H9 (cell line): ENCODE measurements at regions not wholly inside any gene's neighbourhood (a gene's known extent, or its start where the extent isn't known, plus 50 kb on each side); places are given as distances from the start of the nearest gene placed in this dataset.

ENCODE experiments used
- DNase-seq: peaks from one replicate; pipeline ENCODE4 v3.0.0-alpha.2; 2017
- H2AFZ ChIP-seq: one replicate; pipeline ENCODE4 v1.6.1; 2013; ENCODE audit warnings: mild to moderate bottlenecking, low read length, control low read depth, moderate library complexity
- H2AK5ac ChIP-seq: 2 replicates; pipeline ENCODE4 v1.6.1; 2013; ENCODE audit warnings: low read length, control low read depth, mixed read lengths; ENCODE audit not compliant: insufficient read length
- H2BK120ac ChIP-seq: one replicate; pipeline ENCODE4 v1.6.1; 2013; ENCODE audit warnings: low read depth, mild to moderate bottlenecking, low read length, control low read depth, inconsistent platforms; ENCODE audit not compliant: poor library complexity, severe bottlenecking
- H2BK12ac ChIP-seq: 2 replicates; pipeline ENCODE4 v1.6.1; 2013; ENCODE audit warnings: low read length, control low read depth, mixed read lengths, low read depth; ENCODE audit not compliant: insufficient read length
- H2BK15ac ChIP-seq: 2 replicates; pipeline ENCODE4 v1.6.1; 2013; ENCODE audit warnings: low read depth, low read length, control low read depth
- H2BK20ac ChIP-seq: one replicate; pipeline ENCODE4 v1.6.1; 2013; ENCODE audit warnings: low read depth, mild to moderate bottlenecking, low read length, control low read depth, inconsistent platforms; ENCODE audit not compliant: poor library complexity, severe bottlenecking
- H2BK5ac ChIP-seq: 2 replicates; pipeline ENCODE4 v1.6.1; 2013; ENCODE audit warnings: low read length, control low read depth, mixed read lengths; ENCODE audit not compliant: insufficient read length
- H3K14ac ChIP-seq: 2 replicates; pipeline ENCODE4 v1.6.1; 2013; ENCODE audit warnings: low read length, control low read depth; ENCODE audit not compliant: insufficient read depth
- H3K18ac ChIP-seq: 2 replicates; pipeline ENCODE4 v1.6.1; 2013; ENCODE audit warnings: low read depth, mild to moderate bottlenecking, mixed read lengths, low read length, control low read depth; ENCODE audit not compliant: insufficient read length
- H3K23ac ChIP-seq: 2 replicates; pipeline ENCODE4 v1.6.1; 2013; ENCODE audit warnings: low read length, control low read depth, mixed read lengths, low read depth; ENCODE audit not compliant: insufficient read length
- H3K23me2 ChIP-seq: 2 replicates; pipeline ENCODE4 v1.6.1; 2013; ENCODE audit warnings: low read depth, mild to moderate bottlenecking, mixed read lengths, low read length, control low read depth; ENCODE audit not compliant: insufficient read length, poor library complexity, severe bottlenecking
- H3K27ac ChIP-seq: 2 replicates; pipeline ENCODE4 v1.5.1; 2013; ENCODE audit warnings: low read length, control low read depth, mixed read lengths, low read depth; ENCODE audit not compliant: insufficient read length
- H3K27me3 ChIP-seq: 2 replicates; pipeline ENCODE4 v1.6.1; 2013; ENCODE audit warnings: low read length, control low read depth, inconsistent platforms; ENCODE audit not compliant: insufficient read depth
- H3K4ac ChIP-seq: 2 replicates; pipeline ENCODE4 v1.6.1; 2013; ENCODE audit warnings: low read depth, mild to moderate bottlenecking, control low read depth, inconsistent platforms, low read length, moderate library complexity
- H3K4me1 ChIP-seq: 2 replicates; pipeline ENCODE4 v1.6.1; 2013; ENCODE audit warnings: low read length, control low read depth, inconsistent platforms; ENCODE audit not compliant: insufficient read depth
- H3K4me2 ChIP-seq: 2 replicates; pipeline ENCODE4 v1.6.1; 2013; ENCODE audit warnings: low read length, control low read depth, mixed read lengths; ENCODE audit not compliant: insufficient read length, insufficient read depth
- H3K56ac ChIP-seq: 2 replicates; pipeline ENCODE4 v1.6.1; 2013; ENCODE audit warnings: low read depth, mild to moderate bottlenecking, mixed read lengths, low read length, control low read depth; ENCODE audit not compliant: insufficient read length
- H3K79me1 ChIP-seq: 2 replicates; pipeline ENCODE4 v1.6.1; 2013; ENCODE audit warnings: low read depth, mild to moderate bottlenecking, moderate library complexity, low read length, control low read depth, inconsistent platforms; ENCODE audit not compliant: insufficient read depth, poor library complexity, severe bottlenecking
- H3K79me2 ChIP-seq: 2 replicates; pipeline ENCODE4 v1.6.1; 2013; ENCODE audit warnings: low read length, control low read depth, inconsistent platforms; ENCODE audit not compliant: insufficient read depth
- H3K9ac ChIP-seq: 2 replicates; pipeline ENCODE4 v1.6.1; 2013; ENCODE audit warnings: low read length, control low read depth, mixed read lengths; ENCODE audit not compliant: insufficient read length; ENCODE audit errors: extremely low read depth
- H3K9me3 ChIP-seq: one replicate; pipeline ENCODE4 v1.6.1; 2013; ENCODE audit warnings: low read depth, low read length, inconsistent platforms; ENCODE audit not compliant: control insufficient read depth
- H3T11ph ChIP-seq: one replicate; pipeline ENCODE4 v1.6.1; 2013; ENCODE audit warnings: mild to moderate bottlenecking, low read length, control low read depth, inconsistent platforms
- H4K20me1 ChIP-seq: one replicate; pipeline ENCODE4 v1.6.1; 2013; ENCODE audit not compliant: control insufficient read depth, insufficient read length, insufficient read depth
- H4K5ac ChIP-seq: 2 replicates; pipeline ENCODE4 v1.6.1; 2013; ENCODE audit warnings: low read depth, mild to moderate bottlenecking, mixed read lengths, low read length, control low read depth; ENCODE audit not compliant: insufficient read length
- H4K8ac ChIP-seq: replicated peaks from 2 replicates; pipeline ENCODE4 v1.6.1; 2013; ENCODE audit warnings: low read length, control low read depth, mixed read lengths, low read depth; ENCODE audit not compliant: insufficient read length
- H4K91ac ChIP-seq: 2 replicates; pipeline ENCODE4 v1.6.1; 2013; ENCODE audit warnings: low read depth, mild to moderate bottlenecking, moderate library complexity, mixed read lengths, low read length, control low read depth; ENCODE audit not compliant: insufficient read length
- H3K27ac Mint-ChIP-seq, 3 experiments: 2 replicates in 2 of 3; 3 replicates in 1 of 3; pipeline ENCODE4 v1.8.0; 2020 to 2021; ENCODE audit warnings: mixed read lengths in 3 of 3, mild to moderate bottlenecking in 1 of 3, moderate library complexity in 1 of 3
- H3K27me3 Mint-ChIP-seq: 2 replicates; pipeline ENCODE4 v1.8.0; 2021; ENCODE audit warnings: low read depth, mild to moderate bottlenecking, moderate library complexity, mixed read lengths
- H3K36me3 Mint-ChIP-seq, 3 experiments: 2 replicates in 2 of 3; 3 replicates in 1 of 3; pipeline ENCODE4 v1.8.0; 2020 to 2021; ENCODE audit warnings: low read depth in 3 of 3, mixed read lengths in 3 of 3; ENCODE audit not compliant: insufficient read depth in 1 of 3
- H3K4me1 Mint-ChIP-seq, 2 experiments: 2 replicates each; pipeline ENCODE4 v1.8.0; 2020; ENCODE audit warnings: mixed read lengths in 2 of 2
- H3K4me3 Mint-ChIP-seq, 2 experiments: 2 replicates in 1 of 2; 3 replicates in 1 of 2; pipeline ENCODE4 v1.8.0; 2020 to 2021; ENCODE audit warnings: mild to moderate bottlenecking in 2 of 2, mixed read lengths in 2 of 2, moderate library complexity in 1 of 2
- H3K9me3 Mint-ChIP-seq, 2 experiments: 2 replicates in 1 of 2; 3 replicates in 1 of 2; pipeline ENCODE4 v1.8.0; 2020; ENCODE audit warnings: mild to moderate bottlenecking in 2 of 2, mixed read lengths in 2 of 2, moderate library complexity in 1 of 2
- WGBS: extraction: QIAGEN DNeasy Blood & Tissue Kit; methylation state at CpG from one replicate; pipeline ENCODE4 v1.1.7; 2013; ENCODE audit warnings: missing lambda C conversion rate, low lambda C conversion rate, mixed read lengths; ENCODE audit not compliant: insufficient read length; ENCODE audit errors: extremely low coverage; 5-methylcytosine and 5-hydroxymethylcytosine counted together
- TF ChIP-seq, protein P1 (sequence below): fragments of 200-600 bp; sonication (generic); conservative IDR thresholded peaks from 3 replicates; pipeline ENCODE4 v1.8.0; 2021; ENCODE audit warnings: antibody characterized with exemption, mild to moderate bottlenecking

DNA sequence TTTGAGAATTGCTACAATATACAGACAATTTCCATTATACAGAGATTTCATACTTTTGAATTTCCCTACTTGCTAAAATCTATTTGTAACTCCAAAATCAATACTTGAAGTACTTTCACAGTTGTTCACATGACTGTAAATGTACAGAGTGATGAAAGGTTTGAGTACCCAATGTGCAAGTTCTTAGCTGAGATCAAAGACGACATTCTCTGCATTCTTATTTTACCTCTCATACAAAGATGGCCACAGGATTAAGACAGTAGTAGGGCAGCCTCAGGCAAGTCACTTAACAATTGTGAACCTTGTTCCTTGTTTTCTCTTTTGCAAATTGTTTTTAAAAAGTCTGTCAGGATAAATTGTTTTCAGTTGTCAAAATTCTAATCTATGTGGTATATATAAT lies 255.9 kb upstream of the KITLG start:
- TF ChIP-seq, protein P1, sequence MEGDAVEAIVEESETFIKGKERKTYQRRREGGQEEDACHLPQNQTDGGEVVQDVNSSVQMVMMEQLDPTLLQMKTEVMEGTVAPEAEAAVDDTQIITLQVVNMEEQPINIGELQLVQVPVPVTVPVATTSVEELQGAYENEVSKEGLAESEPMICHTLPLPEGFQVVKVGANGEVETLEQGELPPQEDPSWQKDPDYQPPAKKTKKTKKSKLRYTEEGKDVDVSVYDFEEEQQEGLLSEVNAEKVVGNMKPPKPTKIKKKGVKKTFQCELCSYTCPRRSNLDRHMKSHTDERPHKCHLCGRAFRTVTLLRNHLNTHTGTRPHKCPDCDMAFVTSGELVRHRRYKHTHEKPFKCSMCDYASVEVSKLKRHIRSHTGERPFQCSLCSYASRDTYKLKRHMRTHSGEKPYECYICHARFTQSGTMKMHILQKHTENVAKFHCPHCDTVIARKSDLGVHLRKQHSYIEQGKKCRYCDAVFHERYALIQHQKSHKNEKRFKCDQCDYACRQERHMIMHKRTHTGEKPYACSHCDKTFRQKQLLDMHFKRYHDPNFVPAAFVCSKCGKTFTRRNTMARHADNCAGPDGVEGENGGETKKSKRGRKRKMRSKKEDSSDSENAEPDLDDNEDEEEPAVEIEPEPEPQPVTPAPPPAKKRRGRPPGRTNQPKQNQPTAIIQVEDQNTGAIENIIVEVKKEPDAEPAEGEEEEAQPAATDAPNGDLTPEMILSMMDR = no peak
- Histone ChIP-seq H2BK12ac (no peak overlapping the region), H3K14ac (no peak overlapping the region), H2BK20ac (no peak overlapping the region), H3T11ph (no peak overlapping the region), H2BK120ac (no peak overlapping the region), H4K20me1 (no peaks in the 10 kb centered on the region), H3K4me2 (no peak overlapping the region), H2AK5ac (no peak overlapping the region), H3K4ac (no peak overlapping the region), H3K18ac (no peak overlapping the region), H3K56ac (no peak overlapping the region), H3K79me1 (no peaks in the 10 kb centered on the region), H3K27me3 (no peaks in the 10 kb centered on the region), H3K4me1 (no peaks in the 10 kb centered on the region; the same call in 1 of the 2 replicates), H2BK5ac (no peak overlapping the region), H4K8ac (no peak overlapping the region), H3K27ac (no peak overlapping the region), H3K9ac (no peak overlapping the region), H2BK15ac (no peak overlapping the region), H4K91ac (no peak overlapping the region), H3K9me3 (peaks cover 12% of the 10 kb centered on the region), H4K5ac (no peak overlapping the region), H3K23ac (no peak overlapping the region), H2AFZ (no peak overlapping the region), H3K79me2 (no peaks in the 10 kb centered on the region), H3K23me2 (no peaks in the 10 kb centered on the region)
- H3K27ac Mint-ChIP-seq = no peak overlapping the region
- no peaks in the 10 kb centered on the region for H3K27me3 Mint-ChIP-seq
- peaks cover 22 to 24% of the 10 kb centered on the region in 2 experiments for H3K9me3 Mint-ChIP-seq
- WGBS = no CpG with 5 or more reads among the region's 1 CpG
- DNase-seq = no peak
- peaks cover 13 to 30% (median 23%) of the 10 kb centered on the region in 3 experiments for H3K36me3 Mint-ChIP-seq
- H3K4me1 Mint-ChIP-seq = peaks cover 4 to 10% of the 10 kb centered on the region in 2 experiments; a peak in 2 of 4 replicates
- H3K4me3 Mint-ChIP-seq = no peak overlapping the region
